ENCODE measurements at regions not wholly inside any gene's neighbourhood (a gene's known extent, or its start where the extent isn't known, plus 50 kb on each side); places are given as distances from the start of the nearest gene placed in this dataset.

GRCh38 chr1:177441281-177441680, 270.5 kb downstream of the BRINP2 start:
- no peak overlapping the region for H3K4me3 ChIP-seq (ENCODE audit: control extremely low read depth in 1 of 5, extremely low read depth in 1 of 5, insufficient read depth in 1 of 5, low read depth in 2 of 5, low read length in 4 of 5)
- no peaks in the 10 kb centered on the region for H3K4me1 Mint-ChIP-seq
- H3K27ac Mint-ChIP-seq, result no peak overlapping the region
- no peaks in the 10 kb centered on the region for H3K9me3 Mint-ChIP-seq (ENCODE audit: insufficient read depth)
- no peak overlapping the region for H2AFZ ChIP-seq (ENCODE audit: insufficient read depth, low read depth, low read length, poor library complexity, severe bottlenecking)
- DNase-seq, result no peak
- no peaks in the 10 kb centered on the region for H3K79me2 ChIP-seq (ENCODE audit: control insufficient read depth, insufficient read depth, low read length)
- H3K4me2 ChIP-seq (replicated peaks; ENCODE audit: low read depth, low read length, poor library complexity, severe bottlenecking), result no peak overlapping the region
- intact Hi-C loops (cut with micrococcal nuclease), result no loop called here
- no peaks in the 10 kb centered on the region for H3K9me3 ChIP-seq (ENCODE audit: control extremely low read depth in 1 of 3, control insufficient read depth in 2 of 3, insufficient read depth in 1 of 3, low read length in 2 of 3)
- CTCF ChIA-PET, result no interaction called here
- H3K27me3 Mint-ChIP-seq, result no peaks in the 10 kb centered on the region
- no peak overlapping the region for H3K4me3 Mint-ChIP-seq
- H3K36me3 ChIP-seq (replicated peaks in 1 of 2; ENCODE audit: control extremely low read depth in 1 of 2, control insufficient read depth in 1 of 2, extremely low read depth in 1 of 2, insufficient read depth in 2 of 2, low read length in 1 of 2), result no peaks in the 10 kb centered on the region
- H4K20me1 ChIP-seq (ENCODE audit: control insufficient read depth, insufficient read depth, low read length, poor library complexity, severe bottlenecking), result no peaks in the 10 kb centered on the region
- TF ChIP-seq, protein P1, sequence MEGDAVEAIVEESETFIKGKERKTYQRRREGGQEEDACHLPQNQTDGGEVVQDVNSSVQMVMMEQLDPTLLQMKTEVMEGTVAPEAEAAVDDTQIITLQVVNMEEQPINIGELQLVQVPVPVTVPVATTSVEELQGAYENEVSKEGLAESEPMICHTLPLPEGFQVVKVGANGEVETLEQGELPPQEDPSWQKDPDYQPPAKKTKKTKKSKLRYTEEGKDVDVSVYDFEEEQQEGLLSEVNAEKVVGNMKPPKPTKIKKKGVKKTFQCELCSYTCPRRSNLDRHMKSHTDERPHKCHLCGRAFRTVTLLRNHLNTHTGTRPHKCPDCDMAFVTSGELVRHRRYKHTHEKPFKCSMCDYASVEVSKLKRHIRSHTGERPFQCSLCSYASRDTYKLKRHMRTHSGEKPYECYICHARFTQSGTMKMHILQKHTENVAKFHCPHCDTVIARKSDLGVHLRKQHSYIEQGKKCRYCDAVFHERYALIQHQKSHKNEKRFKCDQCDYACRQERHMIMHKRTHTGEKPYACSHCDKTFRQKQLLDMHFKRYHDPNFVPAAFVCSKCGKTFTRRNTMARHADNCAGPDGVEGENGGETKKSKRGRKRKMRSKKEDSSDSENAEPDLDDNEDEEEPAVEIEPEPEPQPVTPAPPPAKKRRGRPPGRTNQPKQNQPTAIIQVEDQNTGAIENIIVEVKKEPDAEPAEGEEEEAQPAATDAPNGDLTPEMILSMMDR (IDR thresholded peaks at IDR 0.05), result no peak
- no peak for TF ChIP-seq EZH2 (IDR thresholded peaks at IDR 0.05; ENCODE audit: borderline replicate concordance, insufficient read depth, low read depth, low read length, poor library complexity, severe bottlenecking)
- no peak for ATAC-seq (ENCODE audit: low read depth)
- no peaks in the 10 kb centered on the region for H3K27me3 ChIP-seq (replicated peaks in 1 of 4; ENCODE audit: control extremely low read depth in 1 of 4, control insufficient read depth in 3 of 4, insufficient read depth in 4 of 4, low read length in 3 of 4)
- no peaks in the 10 kb centered on the region for H3K4me1 ChIP-seq (ENCODE audit: control insufficient read depth in 2 of 2, insufficient read depth in 2 of 2, low read length in 2 of 2)
- no peak overlapping the region for H3K9ac ChIP-seq (ENCODE audit: low read length)
- no CpG with 5 or more reads among the region's 1 CpG for WGBS (ENCODE audit: insufficient coverage)
- POLR2A ChIA-PET, result no interaction called here
- H3K27ac ChIP-seq (ENCODE audit: low read length in 2 of 2), result no peak overlapping the region

DNA sequence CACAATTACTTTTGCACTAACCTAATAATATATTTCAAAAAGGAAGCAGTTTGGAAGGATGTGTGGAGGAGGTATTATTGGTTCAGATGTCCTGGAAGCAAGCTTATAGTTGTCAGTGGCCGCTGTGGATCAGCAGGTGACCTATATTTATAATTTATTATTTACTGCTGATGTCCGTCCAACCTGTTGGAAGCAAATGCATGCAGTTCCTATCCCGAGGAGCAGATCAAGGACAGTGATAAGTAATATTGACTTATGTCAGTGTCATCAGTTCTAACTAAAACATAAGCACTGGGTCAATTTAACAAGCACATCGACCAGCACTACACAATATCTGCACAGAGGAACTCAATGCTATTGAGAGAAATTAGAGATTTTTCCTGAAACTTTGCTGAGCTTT, 270.1 kb downstream of the BRINP2 start:
- H3K4me2 ChIP-seq (replicated peaks; ENCODE audit: low read depth, low read length, poor library complexity, severe bottlenecking), result no peak overlapping the region
- no CpG with 5 or more reads among the region's 4 CpGs for WGBS (ENCODE audit: insufficient coverage)
- no peaks in the 10 kb centered on the region for H4K20me1 ChIP-seq (ENCODE audit: control insufficient read depth, insufficient read depth, low read length, poor library complexity, severe bottlenecking)
- POLR2A ChIA-PET, result no interaction called here
- no peaks in the 10 kb centered on the region for H3K36me3 ChIP-seq (replicated peaks in 1 of 2; ENCODE audit: control extremely low read depth in 1 of 2, control insufficient read depth in 1 of 2, extremely low read depth in 1 of 2, insufficient read depth in 2 of 2, low read length in 1 of 2)
- H3K4me1 Mint-ChIP-seq, result no peaks in the 10 kb centered on the region
- ATAC-seq (ENCODE audit: low read depth), result no peak
- DNase-seq, result no peak
- H3K4me3 Mint-ChIP-seq, result no peak overlapping the region
- H3K9me3 ChIP-seq (ENCODE audit: control extremely low read depth in 1 of 3, control insufficient read depth in 2 of 3, insufficient read depth in 1 of 3, low read length in 2 of 3), result no peaks in the 10 kb centered on the region
- no peaks in the 10 kb centered on the region for H3K9me3 Mint-ChIP-seq (ENCODE audit: insufficient read depth)
- H3K4me3 ChIP-seq (ENCODE audit: control extremely low read depth in 1 of 5, extremely low read depth in 1 of 5, insufficient read depth in 1 of 5, low read depth in 2 of 5, low read length in 4 of 5), result no peak overlapping the region
- H2AFZ ChIP-seq (ENCODE audit: insufficient read depth, low read depth, low read length, poor library complexity, severe bottlenecking), result no peak overlapping the region
- H3K27ac Mint-ChIP-seq, result no peak overlapping the region
- H3K27ac ChIP-seq (ENCODE audit: low read length in 2 of 2), result no peak overlapping the region
- no peaks in the 10 kb centered on the region for H3K27me3 ChIP-seq (replicated peaks in 1 of 4; ENCODE audit: control extremely low read depth in 1 of 4, control insufficient read depth in 3 of 4, insufficient read depth in 4 of 4, low read length in 3 of 4)
- no peak overlapping the region for H3K9ac ChIP-seq (ENCODE audit: low read length)
- H3K79me2 ChIP-seq (ENCODE audit: control insufficient read depth, insufficient read depth, low read length), result no peaks in the 10 kb centered on the region
- intact Hi-C loops (cut with micrococcal nuclease), result no loop called here
- TF ChIP-seq, protein P1 (IDR thresholded peaks at IDR 0.05), result no peak
- no peak for TF ChIP-seq EZH2 (IDR thresholded peaks at IDR 0.05; ENCODE audit: borderline replicate concordance, insufficient read depth, low read depth, low read length, poor library complexity, severe bottlenecking)
- CTCF ChIA-PET, result no interaction called here
- H3K4me1 ChIP-seq (ENCODE audit: control insufficient read depth in 2 of 2, insufficient read depth in 2 of 2, low read length in 2 of 2), result no peaks in the 10 kb centered on the region
- no peaks in the 10 kb centered on the region for H3K27me3 Mint-ChIP-seq

Measured in B cell (primary cell).